GM12878 (cell line): ENCODE measurements at regions not wholly inside any gene's neighbourhood (a gene's known extent, or its start where the extent isn't known, plus 50 kb on each side); places are given as distances from the start of the nearest gene placed in this dataset.

ENCODE experiments used
- ATAC-seq: fragments of 200-7000 bp; cut with Tn5 transposase; 3 replicates; pipeline ENCODE4 v1.9.1; 2020; ENCODE audit warnings: mild to moderate bottlenecking, moderate library complexity
- BruUV-seq: library from RNA; stranded (reverse); fragments of 400-500 nt; replicated peaks from 2 replicates; lab custom pipeline; 2021; lab: Mats Ljungman, UMichigan
- CTCF ChIA-PET: fragments of 300-600 bp; sonication (Branson Sonifier 250); formaldehyde crosslinking; extraction: SDS; loops from one replicate; lab custom pipeline; 2021; ENCODE audit warnings: inconsistent platforms; lab: Yijun Ruan, JAX
- POLR2A ChIA-PET: fragments of 350-600 bp; formaldehyde crosslinking; extraction: SDS; loops from one replicate; lab custom pipeline; 2021; ENCODE audit warnings: inconsistent platforms; lab: Charles Lee
- RAD21 ChIA-PET: fragments of 300-600 bp; sonication (Branson Sonifier 250); formaldehyde crosslinking; loops from one replicate; lab custom pipeline; 2023; ENCODE audit warnings: antibody characterized with exemption; ENCODE audit not compliant: unreplicated experiment; lab: Charles Lee
- SMC1A ChIA-PET: fragments of 300-600 bp; sonication (Branson Sonifier 250); formaldehyde crosslinking; loops from one replicate; lab custom pipeline; 2023; ENCODE audit not compliant: unreplicated experiment, uncharacterized antibody; lab: Charles Lee
- DNase-seq: peaks from one replicate; pipeline ENCODE4 v3.0.0-alpha.2; 2011; ENCODE audit warnings: low read depth, low spot score
- FAIRE-seq: peaks from 3 replicates; lab custom pipeline; 2011; peaks lifted over from hg19 to GRCh38; lab: Jason Lieb, UNC
- H2AFZ ChIP-seq: 2 replicates; pipeline ENCODE4 v1.6.0; 2011; ENCODE audit warnings: low read depth, low read length, control low read depth; ENCODE audit not compliant: control insufficient read depth
- H3K27ac ChIP-seq: 2 replicates; pipeline ENCODE4 v1.5.1; 2011; ENCODE audit warnings: control low read depth; ENCODE audit not compliant: control insufficient read depth, insufficient read depth
- H3K27me3 ChIP-seq, 2 experiments: replicated peaks in 1 of 2; 2 replicates each; pipeline versions ENCODE4 v1.6.0 to v1.6.1; 2011; ENCODE audit warnings: low read length in 1 of 2; ENCODE audit not compliant: control insufficient read depth in 2 of 2, insufficient read depth in 2 of 2
- H3K36me3 ChIP-seq, 2 experiments: 2 replicates each; pipeline ENCODE4 v1.5.1; 2011; ENCODE audit warnings: low read length in 1 of 2; ENCODE audit not compliant: control insufficient read depth in 2 of 2, insufficient read depth in 2 of 2
- H3K4me1 ChIP-seq: 2 replicates; pipeline ENCODE4 v1.6.1; 2011; ENCODE audit warnings: mild to moderate bottlenecking, low read length, moderate library complexity, mixed read lengths; ENCODE audit not compliant: control insufficient read depth, insufficient read depth
- H3K4me2 ChIP-seq: 2 replicates; pipeline ENCODE4 v1.6.0; 2011; ENCODE audit warnings: control low read depth; ENCODE audit not compliant: control insufficient read depth, insufficient read depth
- H3K4me3 ChIP-seq: fragments of 200-600 bp; sonication (generic); 2 replicates; pipeline ENCODE4 v1.5.1; 2016
- H3K79me2 ChIP-seq: 2 replicates; pipeline ENCODE4 v1.6.0; 2011; ENCODE audit warnings: low read length; ENCODE audit not compliant: control insufficient read depth, insufficient read depth
- H3K9ac ChIP-seq: 2 replicates; pipeline ENCODE4 v1.8.0; 2011; ENCODE audit warnings: low read length, control low read depth, mixed read lengths; ENCODE audit not compliant: control insufficient read depth, insufficient read depth
- H3K9me3 ChIP-seq: replicated peaks from 3 replicates; pipeline ENCODE4 v1.5.1; 2011; ENCODE audit warnings: mild to moderate bottlenecking, low read length; ENCODE audit not compliant: control insufficient read depth, insufficient read depth
- H4K20me1 ChIP-seq: 2 replicates; pipeline ENCODE4 v1.6.0; 2011; ENCODE audit not compliant: control insufficient read depth, insufficient read depth
- CBFB ChIP-seq: IDR thresholded peaks from 2 replicates; pipeline ENCODE4 v1.6.1; 2016; ENCODE audit warnings: antibody characterized with exemption, low read depth
- CBX3 ChIP-seq: fragments of 200-600 bp; sonication (generic); IDR thresholded peaks from 2 replicates; pipeline ENCODE4 v1.6.1; 2016; ENCODE audit warnings: low read depth, borderline replicate concordance
- GABPA ChIP-seq: IDR thresholded peaks from 2 replicates; pipeline ENCODE4 v1.6.1; 2014; ENCODE audit warnings: antibody characterized with exemption, low read depth, mild to moderate bottlenecking, inconsistent platforms
- JUND ChIP-seq: IDR thresholded peaks from 2 replicates; pipeline ENCODE4 v1.6.1; 2012; ENCODE audit warnings: low read depth, mild to moderate bottlenecking, low read length, improper control_type of control experiment, moderate library complexity
- NRF1 ChIP-seq: conservative IDR thresholded peaks from 2 replicates; pipeline ENCODE4 v1.6.1; 2011; ENCODE audit warnings: mild to moderate bottlenecking, low read depth, low read length, improper control_type of control experiment
- RAD21 ChIP-seq: IDR thresholded peaks from 2 replicates; pipeline ENCODE4 v1.6.1; 2011; ENCODE audit warnings: mild to moderate bottlenecking, low read depth, low read length, moderate library complexity; ENCODE audit not compliant: insufficient read depth
- RUNX3 ChIP-seq: IDR thresholded peaks from 2 replicates; pipeline ENCODE4 v1.6.1; 2012; ENCODE audit warnings: low read length, inconsistent platforms
- SMAD5 ChIP-seq: IDR thresholded peaks from 2 replicates; pipeline ENCODE4 v1.6.1; 2016; ENCODE audit warnings: antibody characterized with exemption, low read depth
- USF2 ChIP-seq: IDR thresholded peaks from 2 replicates; pipeline ENCODE4 v1.6.1; 2011; ENCODE audit warnings: low read depth, low read length, improper control_type of control experiment, borderline replicate concordance
- WGBS: methylation state at CpG from one replicate; pipeline ENCODE4 v1.1.6; 2016; ENCODE audit warnings: low lambda C conversion rate; ENCODE audit not compliant: insufficient replicate concordance, insufficient coverage; ENCODE audit errors: missing lambda C conversion rate; 5-methylcytosine and 5-hydroxymethylcytosine counted together
- in situ Hi-C: fragments of 300-500 bp; cut with MboI; formaldehyde crosslinking; loops from 9 replicates; pipeline ENCODE4 v1.14.3; 2018; ENCODE audit warnings: mixed read lengths
- intact Hi-C: fragments of 100-400 bp; cut with micrococcal nuclease; formaldehyde crosslinking; loops from one replicate; pipeline ENCODE4 v1.14.2; 2022; ENCODE audit not compliant: unreplicated experiment
- TF ChIP-seq, protein P1 (sequence below): IDR thresholded peaks from 2 replicates; pipeline ENCODE4 v1.6.1; 2011; ENCODE audit warnings: borderline replicate concordance, low read depth, mild to moderate bottlenecking, moderate library complexity, mixed read lengths, low read length; ENCODE audit not compliant: insufficient read depth; ENCODE audit errors: extremely low read length
- TF ChIP-seq, protein P2 (sequence below): fragments of 450-650 bp; IDR thresholded peaks from 2 replicates; pipeline ENCODE4 v1.6.1; 2017; ENCODE audit warnings: mild to moderate bottlenecking, moderate library complexity

- H3K27ac ChIP-seq: no peak overlapping the region
- TF ChIP-seq SMAD5: no peak
- TF ChIP-seq, protein P1, sequence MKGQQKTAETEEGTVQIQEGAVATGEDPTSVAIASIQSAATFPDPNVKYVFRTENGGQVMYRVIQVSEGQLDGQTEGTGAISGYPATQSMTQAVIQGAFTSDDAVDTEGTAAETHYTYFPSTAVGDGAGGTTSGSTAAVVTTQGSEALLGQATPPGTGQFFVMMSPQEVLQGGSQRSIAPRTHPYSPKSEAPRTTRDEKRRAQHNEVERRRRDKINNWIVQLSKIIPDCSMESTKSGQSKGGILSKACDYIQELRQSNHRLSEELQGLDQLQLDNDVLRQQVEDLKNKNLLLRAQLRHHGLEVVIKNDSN: no peak
- TF ChIP-seq RAD21: no peak
- TF ChIP-seq, protein P2, sequence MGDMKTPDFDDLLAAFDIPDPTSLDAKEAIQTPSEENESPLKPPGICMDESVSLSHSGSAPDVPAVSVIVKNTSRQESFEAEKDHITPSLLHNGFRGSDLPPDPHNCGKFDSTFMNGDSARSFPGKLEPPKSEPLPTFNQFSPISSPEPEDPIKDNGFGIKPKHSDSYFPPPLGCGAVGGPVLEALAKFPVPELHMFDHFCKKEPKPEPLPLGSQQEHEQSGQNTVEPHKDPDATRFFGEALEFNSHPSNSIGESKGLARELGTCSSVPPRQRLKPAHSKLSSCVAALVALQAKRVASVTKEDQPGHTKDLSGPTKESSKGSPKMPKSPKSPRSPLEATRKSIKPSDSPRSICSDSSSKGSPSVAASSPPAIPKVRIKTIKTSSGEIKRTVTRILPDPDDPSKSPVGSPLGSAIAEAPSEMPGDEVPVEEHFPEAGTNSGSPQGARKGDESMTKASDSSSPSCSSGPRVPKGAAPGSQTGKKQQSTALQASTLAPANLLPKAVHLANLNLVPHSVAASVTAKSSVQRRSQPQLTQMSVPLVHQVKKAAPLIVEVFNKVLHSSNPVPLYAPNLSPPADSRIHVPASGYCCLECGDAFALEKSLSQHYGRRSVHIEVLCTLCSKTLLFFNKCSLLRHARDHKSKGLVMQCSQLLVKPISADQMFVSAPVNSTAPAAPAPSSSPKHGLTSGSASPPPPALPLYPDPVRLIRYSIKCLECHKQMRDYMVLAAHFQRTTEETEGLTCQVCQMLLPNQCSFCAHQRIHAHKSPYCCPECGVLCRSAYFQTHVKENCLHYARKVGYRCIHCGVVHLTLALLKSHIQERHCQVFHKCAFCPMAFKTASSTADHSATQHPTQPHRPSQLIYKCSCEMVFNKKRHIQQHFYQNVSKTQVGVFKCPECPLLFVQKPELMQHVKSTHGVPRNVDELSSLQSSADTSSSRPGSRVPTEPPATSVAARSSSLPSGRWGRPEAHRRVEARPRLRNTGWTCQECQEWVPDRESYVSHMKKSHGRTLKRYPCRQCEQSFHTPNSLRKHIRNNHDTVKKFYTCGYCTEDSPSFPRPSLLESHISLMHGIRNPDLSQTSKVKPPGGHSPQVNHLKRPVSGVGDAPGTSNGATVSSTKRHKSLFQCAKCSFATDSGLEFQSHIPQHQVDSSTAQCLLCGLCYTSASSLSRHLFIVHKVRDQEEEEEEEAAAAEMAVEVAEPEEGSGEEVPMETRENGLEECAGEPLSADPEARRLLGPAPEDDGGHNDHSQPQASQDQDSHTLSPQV: no peak
- TF ChIP-seq GABPA: no peak
- no peak for TF ChIP-seq NRF1
- no peak for TF ChIP-seq JUND
- no peak for TF ChIP-seq CBX3
- no peak for TF ChIP-seq CBFB
- no peak for TF ChIP-seq USF2
- TF ChIP-seq RUNX3: no peak
- BruUV-seq: no TSS peak
- H3K4me1 ChIP-seq: no peaks in the 10 kb centered on the region
- ATAC-seq (no peak), FAIRE-seq (no peak), DNase-seq (no peak)
- no peaks in the 10 kb centered on the region for H3K9me3 ChIP-seq
- ChIA-PET SMC1A (interaction anchor here (1.6 kb wide), 1 partner anchor 9 kb away, joined by 3 read pairs; no protein-coding TSS in a partner anchor), POLR2A (no interaction called here), RAD21 (no interaction called here), CTCF (no interaction called here)
- no peak overlapping the region for H2AFZ ChIP-seq
- no peaks in the 10 kb centered on the region for H4K20me1 ChIP-seq
- 13% methylated on average over 5 of the region's 5 CpGs for WGBS
- H3K27me3 ChIP-seq: no peaks in the 10 kb centered on the region
- no peak overlapping the region for H3K9ac ChIP-seq
- no peaks in the 10 kb centered on the region for H3K36me3 ChIP-seq
- no peak overlapping the region for H3K4me2 ChIP-seq
- intact Hi-C loops: no loop called here
- in situ Hi-C loops: no loop called here
- no peak overlapping the region for H3K4me3 ChIP-seq
- no peaks in the 10 kb centered on the region for H3K79me2 ChIP-seq
Measured at GRCh38 chr7:19853261-19853832, 79.9 kb upstream of the TMEM196 start.
